Progenitor cell of endocrine pancreas (in vitro differentiated cells): ENCODE measurements at regions not wholly inside any gene's neighbourhood (a gene's known extent, or its start where the extent isn't known, plus 50 kb on each side); places are given as distances from the start of the nearest gene placed in this dataset.

Experiments
- DNase-seq: peaks from one replicate; pipeline ENCODE4 v3.0.0; 2021; ENCODE audit warnings: low spot score; ENCODE audit not compliant: unreplicated experiment
- H3K27ac Mint-ChIP-seq: 2 replicates; pipeline ENCODE4 v1.8.0; 2021; ENCODE audit warnings: mild to moderate bottlenecking, moderate library complexity, mixed read lengths
- H3K27me3 Mint-ChIP-seq: 2 replicates; pipeline ENCODE4 v1.8.0; 2021; ENCODE audit warnings: mixed read lengths
- H3K36me3 Mint-ChIP-seq: 2 replicates; pipeline ENCODE4 v1.8.0; 2022; ENCODE audit warnings: mixed read lengths; ENCODE audit not compliant: insufficient read depth
- H3K4me1 Mint-ChIP-seq: 2 replicates; pipeline ENCODE4 v1.8.0; 2021; ENCODE audit warnings: low read depth, mixed read lengths
- H3K4me3 Mint-ChIP-seq: 2 replicates; pipeline ENCODE4 v1.8.0; 2021; ENCODE audit warnings: low read depth, mild to moderate bottlenecking, moderate library complexity, mixed read lengths
- H3K9me3 Mint-ChIP-seq: 2 replicates; pipeline ENCODE4 v1.8.0; 2021; ENCODE audit warnings: low read depth, mixed read lengths
- CTCF ChIP-seq: fragments of 200-600 bp; sonication (generic); IDR thresholded peaks from one replicate; pipeline ENCODE4 v1.5.0; 2021; ENCODE audit warnings: antibody characterized with exemption, mild to moderate bottlenecking; ENCODE audit not compliant: unreplicated experiment

- H3K36me3 Mint-ChIP-seq: no peaks in the 10 kb centered on the region
- no peaks in the 10 kb centered on the region for H3K4me1 Mint-ChIP-seq
- peaks cover 48% of the 10 kb centered on the region for H3K27me3 Mint-ChIP-seq
- H3K9me3 Mint-ChIP-seq: no peaks in the 10 kb centered on the region
- TF ChIP-seq CTCF: no peak
- DNase-seq: no peak
- H3K4me3 Mint-ChIP-seq: no peak overlapping the region
- no peak overlapping the region for H3K27ac Mint-ChIP-seq
These were observed 64.8 kb upstream of the SLCO4A1 start for GRCh38 chr20:62577490-62577836.

DNA sequence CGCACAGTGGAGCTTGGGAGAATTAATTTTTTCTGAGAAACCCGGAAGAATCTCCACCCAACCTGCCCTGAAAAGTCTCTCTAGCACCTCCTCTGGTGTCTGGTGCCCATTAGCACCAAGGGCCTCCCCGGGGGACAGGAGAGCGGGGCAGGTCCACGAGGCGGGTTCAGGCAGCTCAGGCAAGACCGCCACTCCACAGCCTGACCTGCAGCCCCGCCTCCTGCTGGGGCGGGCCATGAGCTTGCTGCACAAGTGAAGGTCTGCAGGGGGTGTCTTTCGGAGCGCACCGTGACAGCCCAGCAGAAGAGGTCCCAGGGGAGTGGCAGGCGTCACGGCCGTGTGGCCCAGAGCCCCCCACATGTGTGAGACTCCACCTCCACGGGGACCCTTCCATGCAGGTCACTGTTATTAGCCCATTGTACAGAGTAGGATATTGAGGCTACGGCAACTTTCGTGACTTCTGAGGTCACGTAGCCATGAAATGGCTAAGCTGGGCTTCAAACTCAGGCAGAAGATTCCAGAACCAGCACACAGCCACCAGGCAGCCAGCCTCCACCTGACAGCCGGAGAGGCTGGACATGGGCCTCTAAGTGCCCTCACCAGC lies 63.9 kb upstream of the SLCO4A1 start:
- Mint-ChIP-seq H3K9me3 (no peaks in the 10 kb centered on the region), H3K4me1 (no peaks in the 10 kb centered on the region), H3K36me3 (no peaks in the 10 kb centered on the region), H3K4me3 (no peak overlapping the region), H3K27ac (no peak overlapping the region), H3K27me3 (peaks cover 49% of the 10 kb centered on the region)
- TF ChIP-seq CTCF: no peak
- DNase-seq: no peak

GRCh38 chr20:62580052-62580451 lies 62.3 kb upstream of the SLCO4A1 start:
- no peaks in the 10 kb centered on the region for H3K36me3 Mint-ChIP-seq
- no peak for TF ChIP-seq CTCF
- no peak for DNase-seq
- H3K27ac Mint-ChIP-seq: no peak overlapping the region
- peaks cover 45% of the 10 kb centered on the region for H3K27me3 Mint-ChIP-seq
- H3K4me3 Mint-ChIP-seq: no peak overlapping the region
- no peaks in the 10 kb centered on the region for H3K9me3 Mint-ChIP-seq
- no peaks in the 10 kb centered on the region for H3K4me1 Mint-ChIP-seq

GRCh38 chr20:62580733-62581132 lies 61.6 kb upstream of the SLCO4A1 start:
- Mint-ChIP-seq H3K27me3 (peaks cover 49% of the 10 kb centered on the region), H3K27ac (no peak overlapping the region), H3K4me3 (no peak overlapping the region), H3K4me1 (no peaks in the 10 kb centered on the region), H3K9me3 (no peaks in the 10 kb centered on the region), H3K36me3 (no peaks in the 10 kb centered on the region)
- no peak for TF ChIP-seq CTCF
- DNase-seq: no peak

- H3K9me3 Mint-ChIP-seq: no peaks in the 10 kb centered on the region
- TF ChIP-seq CTCF: no peak
- H3K4me3 Mint-ChIP-seq: no peak overlapping the region
- H3K27me3 Mint-ChIP-seq: peaks cover 49% of the 10 kb centered on the region
- no peak overlapping the region for H3K27ac Mint-ChIP-seq
- H3K36me3 Mint-ChIP-seq: no peaks in the 10 kb centered on the region
- no peak for DNase-seq
- no peaks in the 10 kb centered on the region for H3K4me1 Mint-ChIP-seq
These were observed 61.0 kb upstream of the SLCO4A1 start for GRCh38 chr20:62581308-62581707.
